22Rv1 (cell line): ENCODE measurements at regions not wholly inside any gene's neighbourhood (a gene's known extent, or its start where the extent isn't known, plus 50 kb on each side); places are given as distances from the start of the nearest gene placed in this dataset.
"Not testable (repeated sequence)": the region's sequence is repeated elsewhere in the genome, so short reads cannot be mapped to it uniquely, and the experiment has no call there.

ENCODE experiments used
- CTCF ChIP-seq: fragments of 450-650 bp; IDR thresholded peaks from 2 replicates; pipeline ENCODE4 v1.5.1; 2017; ENCODE audit warnings: mild to moderate bottlenecking
- ZFX ChIP-seq: fragments of 450-650 bp; IDR thresholded peaks from 2 replicates; pipeline ENCODE4 v1.6.1; 2017; ENCODE audit warnings: antibody characterized with exemption, borderline replicate concordance

- peak; percentile 83 for TF ChIP-seq CTCF
- not testable (repeated sequence) for TF ChIP-seq ZFX
Measured at GRCh38 chr1:144532156-144532607, 60.5 kb upstream of the PPIAL4F start.
